ENCODE measurements at regions not wholly inside any gene's neighbourhood (a gene's known extent, or its start where the extent isn't known, plus 50 kb on each side); places are given as distances from the start of the nearest gene placed in this dataset.

- no peak for TF ChIP-seq CTCF (IDR thresholded peaks at IDR 0.05; ENCODE audit: borderline replicate concordance, extremely low read depth, low read length, poor library complexity, severe bottlenecking)
- no peak for TF ChIP-seq EZH2 (IDR thresholded peaks at IDR 0.05; ENCODE audit: borderline replicate concordance, low read depth, low read length, severe bottlenecking)
These were observed 1290.3 kb upstream of the CDH9 start for GRCh38 chr5:28328681-28329080.

Data from DND-41 (cell line).